ENCODE measurements at regions not wholly inside any gene's neighbourhood (a gene's known extent, or its start where the extent isn't known, plus 50 kb on each side); places are given as distances from the start of the nearest gene placed in this dataset.

DNA sequence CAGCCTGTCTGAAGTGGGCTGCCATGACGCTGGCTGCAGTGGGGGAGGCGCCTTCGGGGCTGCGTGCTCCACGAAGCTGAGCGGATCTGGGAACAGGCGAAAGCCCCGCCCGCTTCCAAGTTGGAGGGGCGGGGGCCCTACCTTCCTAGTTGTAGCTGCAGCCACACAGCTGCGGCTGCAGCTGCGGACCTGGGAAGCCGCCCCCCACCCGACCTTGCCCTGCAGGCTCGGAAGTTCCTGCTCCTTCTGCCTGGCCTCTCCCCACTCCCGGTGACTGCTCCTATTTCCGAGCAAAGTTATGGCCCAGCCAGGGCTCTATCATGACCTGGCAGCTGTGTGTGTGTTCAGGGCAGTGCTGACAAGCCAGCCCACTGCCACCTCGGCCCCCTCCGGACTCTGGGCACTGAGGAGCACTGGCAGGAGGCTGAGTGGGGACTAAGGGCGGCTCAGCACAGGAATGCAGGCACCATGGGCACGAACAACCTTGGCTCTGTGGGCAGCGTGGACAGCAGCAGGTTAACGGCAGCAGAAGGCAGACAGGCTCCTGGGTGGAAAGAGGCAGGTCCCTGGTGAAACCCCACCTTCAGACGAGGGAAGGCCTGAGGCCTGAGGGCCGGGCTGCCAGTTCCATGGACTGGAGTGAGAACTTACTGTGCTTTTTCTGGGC lies 352.4 kb upstream of the TMCO5A start:
- intact Hi-C loops (cut with DNase I) = no loop called here
- Histone ChIP-seq H3K9me3 (peaks cover 0 to 12% (median 0%) of the 10 kb centered on the region in 4 donors), H3K4me1 (peaks cover 0 to 3% (median 1%) of the 10 kb centered on the region in 4 donors), H3K27ac (replicated peaks in 1 of 4) (no peak overlapping the region), H3K4me3 (no peak overlapping the region), H3K27me3 (no peaks in the 10 kb centered on the region), H3K36me3 (no peaks in the 10 kb centered on the region)
- no peak for TF ChIP-seq EP300 (IDR thresholded peaks at IDR 0.05)
- no peak for TF ChIP-seq POLR2AphosphoS5 (IDR thresholded peaks at IDR 0.05)
- no peak for TF ChIP-seq POLR2A (IDR thresholded peaks at IDR 0.05; ENCODE audit: low read depth)
- no peak for TF ChIP-seq CTCF (IDR thresholded peaks at IDR 0.05)
- no peak for DNase-seq (ENCODE audit: extremely low spot score)
- 93% methylated on average over 18 of the region's 25 CpGs for WGBS

- 96% methylated on average over 5 of the region's 5 CpGs for WGBS
- intact Hi-C loops (cut with DNase I) = no loop called here
- Histone ChIP-seq H3K9me3 (peaks cover 0 to 12% (median 0%) of the 10 kb centered on the region in 4 donors), H3K36me3 (no peaks in the 10 kb centered on the region), H3K4me1 (peaks cover 0 to 9% (median 2%) of the 10 kb centered on the region in 4 donors), H3K4me3 (no peak overlapping the region), H3K27me3 (no peaks in the 10 kb centered on the region), H3K27ac (replicated peaks in 1 of 4) (no peak overlapping the region)
- no peak for DNase-seq (ENCODE audit: extremely low spot score)
- TF ChIP-seq CTCF (IDR thresholded peaks at IDR 0.05) (no peak), POLR2AphosphoS5 (IDR thresholded peaks at IDR 0.05) (no peak), POLR2A (IDR thresholded peaks at IDR 0.05; ENCODE audit: low read depth) (no peak), EP300 (IDR thresholded peaks at IDR 0.05) (no peak)
These were observed 351.6 kb upstream of the TMCO5A start for GRCh38 chr15:37582852-37583251.

DNA sequence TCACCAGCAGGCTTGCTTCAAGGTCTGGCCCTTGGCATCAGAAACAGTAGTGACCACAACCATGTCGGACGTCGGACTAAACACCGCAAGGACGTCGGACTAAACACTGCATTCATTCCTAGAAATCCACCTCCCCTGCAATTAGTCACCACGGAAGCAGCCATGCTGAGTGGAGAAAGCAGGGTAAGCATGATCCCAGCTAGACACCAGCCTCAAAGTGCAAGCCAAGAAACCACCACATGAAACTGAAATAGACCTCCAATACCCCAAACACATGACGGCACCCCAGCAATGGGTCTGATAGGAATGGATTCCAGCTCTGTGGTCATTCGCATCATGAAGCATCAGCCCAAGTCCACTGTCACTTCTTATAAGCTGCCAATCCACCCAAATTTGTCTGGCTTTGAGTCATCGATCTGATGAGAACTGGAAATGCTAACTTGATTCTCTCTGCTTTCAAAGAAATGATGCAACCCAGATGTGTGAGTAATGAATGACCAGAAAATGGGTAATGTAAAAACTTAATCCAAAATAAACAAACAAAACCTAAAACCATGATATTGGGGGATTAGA lies 348.3 kb upstream of the TMCO5A start:
- peaks cover 0 to 12% (median 0%) of the 10 kb centered on the region in 4 donors for H3K9me3 ChIP-seq
- WGBS = 85% methylated on average over 10 of the region's 10 CpGs
- peaks cover 0 to 9% (median 2%) of the 10 kb centered on the region in 4 donors for H3K4me1 ChIP-seq
- DNase-seq (ENCODE audit: extremely low spot score) = no peak
- H3K4me3 ChIP-seq = no peak overlapping the region
- no peak overlapping the region for H3K27ac ChIP-seq (replicated peaks in 1 of 4)
- TF ChIP-seq CTCF (IDR thresholded peaks at IDR 0.05) = no peak
- no peak for TF ChIP-seq POLR2AphosphoS5 (IDR thresholded peaks at IDR 0.05)
- TF ChIP-seq POLR2A (IDR thresholded peaks at IDR 0.05; ENCODE audit: low read depth) = no peak
- no peak for TF ChIP-seq EP300 (IDR thresholded peaks at IDR 0.05)
- intact Hi-C loops (cut with DNase I) = no loop called here
- H3K27me3 ChIP-seq = no peaks in the 10 kb centered on the region
- H3K36me3 ChIP-seq = no peaks in the 10 kb centered on the region

DNA sequence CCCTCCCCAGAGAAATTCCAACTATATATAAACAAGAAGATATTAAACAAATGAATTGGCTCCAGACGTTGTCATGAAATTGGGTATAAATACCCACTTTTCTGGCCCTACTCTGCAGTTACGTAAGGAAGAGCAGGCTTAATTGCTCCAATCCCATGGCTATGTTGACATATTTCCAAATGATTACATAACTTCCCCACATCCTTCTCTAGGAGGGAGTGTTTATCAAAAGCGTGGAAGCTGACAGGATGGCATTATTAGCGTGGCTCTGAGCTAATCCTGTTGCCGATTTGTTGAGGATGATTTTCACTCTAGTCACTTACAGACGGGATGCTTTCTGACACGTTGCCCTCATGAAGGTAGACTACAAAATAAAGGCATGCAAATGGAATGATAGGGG lies 347.5 kb upstream of the TMCO5A start:
- Histone ChIP-seq H3K36me3 (no peaks in the 10 kb centered on the region), H3K27ac (replicated peaks in 1 of 4) (no peak overlapping the region), H3K4me3 (no peak overlapping the region), H3K4me1 (peaks cover 0 to 9% (median 2%) of the 10 kb centered on the region in 4 donors), H3K27me3 (no peaks in the 10 kb centered on the region), H3K9me3 (peaks cover 0 to 10% (median 0%) of the 10 kb centered on the region in 4 donors)
- whole genome bisulfite sequencing = 26% methylated on average over 7 of the region's 7 CpGs
- TF ChIP-seq POLR2AphosphoS5 (IDR thresholded peaks at IDR 0.05) (no peak), CTCF (IDR thresholded peaks at IDR 0.05) (no peak), POLR2A (IDR thresholded peaks at IDR 0.05; ENCODE audit: low read depth) (no peak), EP300 (IDR thresholded peaks at IDR 0.05) (no peak)
- intact Hi-C loops (cut with DNase I) = no loop called here
- DNase-seq (ENCODE audit: extremely low spot score) = no peak
